ENCODE measurements at regions not wholly inside any gene's neighbourhood (a gene's known extent, or its start where the extent isn't known, plus 50 kb on each side); places are given as distances from the start of the nearest gene placed in this dataset.

- Histone ChIP-seq H3K9ac (ENCODE audit: low read depth, low read length) (no peak overlapping the region), H3K4me3 (ENCODE audit: low read length) (no peak overlapping the region), H3K36me3 (ENCODE audit: insufficient read depth, low read depth, low read length) (no peaks in the 10 kb centered on the region), H3K27me3 (ENCODE audit: insufficient read depth, low read length) (no peaks in the 10 kb centered on the region; the same call in 1 of the 2 replicates), H3K4me1 (ENCODE audit: insufficient read depth, low read length) (no peaks in the 10 kb centered on the region), H3K9me3 (ENCODE audit: insufficient read depth, low read depth, low read length) (no peaks in the 10 kb centered on the region), H3K27ac (ENCODE audit: low read length) (no peak overlapping the region)
Measured at GRCh38 chr20:59547596-59547995, 56.7 kb upstream of the PHACTR3 start.

Measured in iPS-20b (cell line).